Activated T-helper 9 cell treated with anti-CD3 and anti-CD28 coated beads, Interleukin-2, amount 50 U/mL, for 16 hours (primary cell): ENCODE measurements at regions not wholly inside any gene's neighbourhood (a gene's known extent, or its start where the extent isn't known, plus 50 kb on each side); places are given as distances from the start of the nearest gene placed in this dataset.

Source experiments
- DNase-seq: peaks from one replicate; pipeline ENCODE4 v3.0.0-alpha.2; 2020; ENCODE audit warnings: low read depth

GRCh38 chr5:175168882-175169507 is 275.0 kb downstream of the DRD1 start:
- no peak for DNase-seq

GRCh38 chr5:175166026-175166425 is 278.0 kb downstream of the DRD1 start:
- DNase-seq, result no peak

- no peak for DNase-seq
Measured at GRCh38 chr5:175163586-175164275, 280.3 kb downstream of the DRD1 start.

- DNase-seq, result no peak
Measured at GRCh38 chr5:175162036-175162435, 281.9 kb downstream of the DRD1 start.

GRCh38 chr5:175159956-175160355 is 284.0 kb downstream of the DRD1 start:
- no peak for DNase-seq

- no peak for DNase-seq
Measured at GRCh38 chr5:175148636-175149172, 295.3 kb downstream of the DRD1 start.

- no peak for DNase-seq
Measured at GRCh38 chr5:175146733-175147132, 297.2 kb downstream of the DRD1 start.

- DNase-seq, result no peak
Measured at GRCh38 chr5:175141421-175141820, 302.6 kb downstream of the DRD1 start.

- DNase-seq, result no peak
Measured at GRCh38 chr5:175133185-175133584, 310.8 kb downstream of the DRD1 start.

GRCh38 chr5:175131432-175131831 is 312.6 kb downstream of the DRD1 start:
- DNase-seq, result no peak

- DNase-seq, result no peak
Measured at GRCh38 chr5:175129619-175130018, 314.4 kb downstream of the DRD1 start.

- no peak for DNase-seq
Measured at GRCh38 chr5:175129121-175129520, 314.9 kb downstream of the DRD1 start.

- DNase-seq, result no peak
Measured at GRCh38 chr5:175124821-175125220, 319.2 kb downstream of the DRD1 start.

GRCh38 chr5:175124251-175124813 is 319.6 kb downstream of the DRD1 start:
- DNase-seq, result no peak

- no peak for DNase-seq
Measured at GRCh38 chr5:175123542-175123941, 320.4 kb downstream of the DRD1 start.

- DNase-seq, result no peak
Measured at GRCh38 chr5:175121457-175121856, 322.5 kb downstream of the DRD1 start.

GRCh38 chr5:175120412-175120811 is 323.6 kb downstream of the DRD1 start:
- DNase-seq, result no peak

- no peak for DNase-seq
Measured at GRCh38 chr5:175118700-175119309, 325.2 kb downstream of the DRD1 start.

- no peak for DNase-seq
Measured at GRCh38 chr5:175116466-175117048, 327.4 kb downstream of the DRD1 start.

GRCh38 chr5:175115831-175116230 is 328.2 kb downstream of the DRD1 start:
- no peak for DNase-seq

GRCh38 chr5:175113947-175114346 is 330.0 kb downstream of the DRD1 start:
- DNase-seq, result no peak

- no peak for DNase-seq
Measured at GRCh38 chr5:175109058-175109755, 334.8 kb downstream of the DRD1 start.
